ENCODE measurements at regions not wholly inside any gene's neighbourhood (a gene's known extent, or its start where the extent isn't known, plus 50 kb on each side); places are given as distances from the start of the nearest gene placed in this dataset.

DNA sequence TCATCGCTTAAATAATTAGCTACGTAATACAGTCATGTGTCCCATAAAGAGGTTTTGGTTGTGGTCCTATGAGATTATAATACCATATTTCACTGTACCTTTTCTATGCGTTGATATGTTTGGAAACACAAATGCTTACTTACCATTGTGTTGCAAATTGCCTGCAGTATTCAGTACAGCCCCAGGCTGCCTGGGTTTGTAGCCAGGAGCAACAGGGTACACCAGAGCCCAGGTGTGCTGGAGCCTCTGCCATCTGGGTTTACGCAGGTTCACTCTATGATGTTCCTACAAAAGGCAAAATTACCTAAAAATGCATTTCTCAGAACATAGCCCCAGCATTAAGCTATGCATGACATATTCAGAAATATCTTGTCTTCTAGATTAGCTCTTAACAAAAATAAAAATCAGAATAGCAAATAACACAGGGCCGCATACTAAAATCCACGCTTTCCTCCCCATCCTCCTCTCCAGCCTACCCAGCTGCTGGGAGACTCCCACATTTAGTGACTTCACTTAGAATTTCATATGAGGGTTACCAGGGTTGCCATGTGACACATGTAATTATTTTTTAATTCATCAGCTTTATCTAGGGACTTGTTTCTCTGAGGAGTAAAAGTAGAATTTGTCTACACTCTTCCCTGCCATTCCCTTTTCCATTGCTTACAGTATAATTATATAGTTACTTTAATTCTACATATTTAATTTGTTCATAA lies 559.0 kb upstream of the ADARB2 start:
- H3K36me3 ChIP-seq: no peaks in the 10 kb centered on the region
- TF ChIP-seq, protein P1, sequence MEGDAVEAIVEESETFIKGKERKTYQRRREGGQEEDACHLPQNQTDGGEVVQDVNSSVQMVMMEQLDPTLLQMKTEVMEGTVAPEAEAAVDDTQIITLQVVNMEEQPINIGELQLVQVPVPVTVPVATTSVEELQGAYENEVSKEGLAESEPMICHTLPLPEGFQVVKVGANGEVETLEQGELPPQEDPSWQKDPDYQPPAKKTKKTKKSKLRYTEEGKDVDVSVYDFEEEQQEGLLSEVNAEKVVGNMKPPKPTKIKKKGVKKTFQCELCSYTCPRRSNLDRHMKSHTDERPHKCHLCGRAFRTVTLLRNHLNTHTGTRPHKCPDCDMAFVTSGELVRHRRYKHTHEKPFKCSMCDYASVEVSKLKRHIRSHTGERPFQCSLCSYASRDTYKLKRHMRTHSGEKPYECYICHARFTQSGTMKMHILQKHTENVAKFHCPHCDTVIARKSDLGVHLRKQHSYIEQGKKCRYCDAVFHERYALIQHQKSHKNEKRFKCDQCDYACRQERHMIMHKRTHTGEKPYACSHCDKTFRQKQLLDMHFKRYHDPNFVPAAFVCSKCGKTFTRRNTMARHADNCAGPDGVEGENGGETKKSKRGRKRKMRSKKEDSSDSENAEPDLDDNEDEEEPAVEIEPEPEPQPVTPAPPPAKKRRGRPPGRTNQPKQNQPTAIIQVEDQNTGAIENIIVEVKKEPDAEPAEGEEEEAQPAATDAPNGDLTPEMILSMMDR (IDR thresholded peaks at IDR 0.05; ENCODE audit: borderline replicate concordance): no peak
- H3K4me1 ChIP-seq: no peaks in the 10 kb centered on the region
- DNase-seq: no peak
- H3K4me3 ChIP-seq: no peak overlapping the region
- peaks cover 1% of the 10 kb centered on the region for H3K9me3 ChIP-seq (replicated peaks)
- no peak overlapping the region for H3K27ac ChIP-seq (replicated peaks)
- intact Hi-C loops (cut with micrococcal nuclease): no loop called here
- H3K27me3 ChIP-seq (ENCODE audit: low read depth): no peaks in the 10 kb centered on the region

DNA sequence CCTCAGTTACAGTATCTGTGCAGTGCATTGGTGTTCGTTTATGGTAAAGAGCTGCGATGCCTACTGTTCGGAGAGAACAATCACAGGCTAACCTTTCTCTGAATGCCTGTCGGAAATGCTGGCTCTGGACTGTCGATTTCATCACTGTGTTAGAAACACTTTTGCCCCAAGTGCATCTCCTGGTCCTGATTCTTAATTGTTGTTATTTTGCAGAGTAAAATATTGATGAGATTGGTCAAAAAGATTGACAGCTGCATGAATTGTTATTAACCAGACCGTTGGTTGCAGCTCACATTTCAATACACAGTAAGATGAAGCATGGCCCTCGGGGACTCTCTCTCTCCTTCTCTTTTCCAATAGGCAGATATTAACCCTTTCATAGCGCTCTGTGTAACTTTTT lies 557.4 kb upstream of the ADARB2 start:
- DNase-seq: no peak
- intact Hi-C loops (cut with micrococcal nuclease): no loop called here
- no peaks in the 10 kb centered on the region for H3K36me3 ChIP-seq
- no peak overlapping the region for H3K27ac ChIP-seq (replicated peaks)
- H3K9me3 ChIP-seq (replicated peaks): no peaks in the 10 kb centered on the region
- no peaks in the 10 kb centered on the region for H3K4me1 ChIP-seq
- TF ChIP-seq, protein P1 (IDR thresholded peaks at IDR 0.05; ENCODE audit: borderline replicate concordance): no peak
- no peak overlapping the region for H3K4me3 ChIP-seq
- no peaks in the 10 kb centered on the region for H3K27me3 ChIP-seq (ENCODE audit: low read depth)

DNA sequence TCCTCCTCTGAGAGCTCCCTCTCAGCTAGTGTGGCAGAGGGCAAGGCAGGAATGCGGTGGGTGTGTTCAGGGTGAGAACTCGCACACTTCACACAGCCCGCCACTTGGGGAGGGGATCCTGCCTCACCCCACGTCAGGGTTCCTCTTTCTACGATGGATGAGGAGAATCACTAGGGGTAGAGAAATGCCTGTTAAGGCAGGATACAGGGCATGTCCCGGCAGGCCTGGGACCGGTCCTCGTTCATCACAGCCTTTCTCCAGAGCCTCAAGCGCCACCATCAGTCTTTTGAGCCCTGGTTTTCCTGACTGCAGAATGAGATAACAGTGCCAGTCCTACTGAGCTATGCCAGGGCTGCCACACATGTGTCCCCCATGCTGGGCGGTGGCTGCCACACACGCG lies 546.7 kb upstream of the ADARB2 start:
- Histone ChIP-seq H3K36me3 (no peaks in the 10 kb centered on the region), H3K9me3 (replicated peaks) (no peaks in the 10 kb centered on the region), H3K27me3 (ENCODE audit: low read depth) (peaks cover 13% of the 10 kb centered on the region), H3K4me3 (no peak overlapping the region), H3K27ac (replicated peaks) (no peak overlapping the region), H3K4me1 (no peaks in the 10 kb centered on the region)
- intact Hi-C loops (cut with micrococcal nuclease): no loop called here
- TF ChIP-seq, protein P1 (IDR thresholded peaks at IDR 0.05; ENCODE audit: borderline replicate concordance): no peak
- no peak for DNase-seq

DNA sequence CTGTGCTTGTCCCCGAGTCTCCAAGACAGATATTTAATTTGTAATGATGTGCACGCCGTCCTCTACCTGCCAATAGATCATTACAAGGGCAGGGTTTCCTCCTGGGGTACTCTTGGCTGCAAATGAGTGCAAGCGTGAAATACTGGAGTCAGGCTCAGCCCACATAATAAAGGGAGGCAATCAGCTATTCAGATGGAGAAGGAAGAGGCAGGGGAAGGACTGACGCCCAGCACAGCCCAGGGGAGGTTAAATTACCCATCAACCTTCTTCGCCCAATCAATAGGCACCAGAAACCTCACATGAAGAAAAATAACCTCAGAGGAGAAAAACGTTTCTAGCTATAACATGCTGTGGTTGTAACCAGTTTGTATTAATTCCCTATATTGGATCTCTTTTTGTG lies 544.9 kb upstream of the ADARB2 start:
- Histone ChIP-seq H3K36me3 (no peaks in the 10 kb centered on the region), H3K4me1 (no peaks in the 10 kb centered on the region), H3K27ac (replicated peaks) (no peak overlapping the region), H3K9me3 (replicated peaks) (no peaks in the 10 kb centered on the region), H3K27me3 (ENCODE audit: low read depth) (peaks cover 4% of the 10 kb centered on the region), H3K4me3 (no peak overlapping the region)
- TF ChIP-seq, protein P1 (IDR thresholded peaks at IDR 0.05; ENCODE audit: borderline replicate concordance): no peak
- DNase-seq: no peak
- intact Hi-C loops (cut with micrococcal nuclease): no loop called here

DNA sequence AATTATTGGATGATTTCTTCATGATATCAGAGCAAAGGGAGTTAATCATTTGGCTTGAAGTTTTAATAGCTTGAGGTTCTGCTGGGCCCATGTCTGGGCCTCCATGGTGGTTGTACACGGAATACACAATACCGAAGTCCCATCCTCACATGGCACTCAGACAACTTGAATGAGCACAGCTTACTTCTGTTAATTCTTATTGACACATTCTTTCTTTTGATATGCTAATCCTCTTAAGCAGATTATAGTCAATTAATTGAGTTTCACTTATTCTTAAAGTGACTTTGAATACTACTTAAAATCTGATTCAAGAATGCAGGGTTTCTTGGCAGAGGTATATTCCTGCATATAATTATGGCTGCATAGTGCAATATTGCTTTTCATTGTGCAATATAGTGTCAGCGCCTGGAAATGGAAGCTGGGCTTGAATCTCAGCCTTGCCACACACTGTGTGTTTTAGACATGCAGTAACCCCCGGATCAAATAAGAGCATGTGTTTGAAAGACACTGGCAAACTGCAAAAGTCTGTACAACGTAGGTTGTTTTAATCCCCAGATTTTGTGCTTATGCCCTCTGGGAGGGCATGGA lies 543.5 kb upstream of the ADARB2 start:
- Histone ChIP-seq H3K9me3 (replicated peaks) (no peaks in the 10 kb centered on the region), H3K27ac (replicated peaks) (no peak overlapping the region), H3K4me3 (no peak overlapping the region), H3K36me3 (no peaks in the 10 kb centered on the region), H3K4me1 (no peaks in the 10 kb centered on the region), H3K27me3 (ENCODE audit: low read depth) (peaks cover 4% of the 10 kb centered on the region)
- TF ChIP-seq, protein P1 (IDR thresholded peaks at IDR 0.05; ENCODE audit: borderline replicate concordance): no peak
- intact Hi-C loops (cut with micrococcal nuclease): no loop called here
- DNase-seq: no peak

Data from left ventricle myocardium inferior (tissue), 1 donor.